CD4-positive, alpha-beta T cell treated with Interleukin-2 at 100 ng/mL for 4 hours (primary cell): ENCODE measurements at regions not wholly inside any gene's neighbourhood (a gene's known extent, or its start where the extent isn't known, plus 50 kb on each side); places are given as distances from the start of the nearest gene placed in this dataset.

Experiments
- DNase-seq: peaks from one replicate; pipeline ENCODE4 v3.0.0-alpha.2; 2020; ENCODE audit warnings: low spot score

GRCh38 chr13:106433066-106433465 lies 102.4 kb downstream of the EFNB2 start:
- DNase-seq: no peak

- DNase-seq: no peak
Observed at GRCh38 chr13:106432636-106433035, 102.8 kb downstream of the EFNB2 start.

GRCh38 chr13:106426909-106427308 lies 108.6 kb downstream of the EFNB2 start:
- DNase-seq: no peak

GRCh38 chr13:106425661-106426060 lies 109.8 kb downstream of the EFNB2 start:
- DNase-seq: no peak

GRCh38 chr13:106424805-106425204 lies 110.7 kb downstream of the EFNB2 start:
- DNase-seq: no peak

- DNase-seq: no peak
Observed at GRCh38 chr13:106423530-106423929, 111.9 kb downstream of the EFNB2 start.

- no peak for DNase-seq
Observed at GRCh38 chr13:106418556-106418955, 116.9 kb downstream of the EFNB2 start.

GRCh38 chr13:106417467-106418110 lies 117.9 kb downstream of the EFNB2 start:
- no peak for DNase-seq

GRCh38 chr13:106416645-106417044 lies 118.8 kb downstream of the EFNB2 start:
- no peak for DNase-seq

GRCh38 chr13:106415971-106416370 lies 119.5 kb downstream of the EFNB2 start:
- no peak for DNase-seq

GRCh38 chr13:106415442-106415841 lies 120.0 kb downstream of the EFNB2 start:
- DNase-seq: no peak

- no peak for DNase-seq
Observed at GRCh38 chr13:106407338-106407737, 128.1 kb downstream of the EFNB2 start.

- no peak for DNase-seq
Observed at GRCh38 chr13:106405731-106406130, 129.7 kb downstream of the EFNB2 start.

- DNase-seq: no peak
Observed at GRCh38 chr13:106403280-106403679, 132.2 kb downstream of the EFNB2 start.

- no peak for DNase-seq
Observed at GRCh38 chr13:106402866-106403265, 132.6 kb downstream of the EFNB2 start.

GRCh38 chr13:106401081-106401480 lies 134.4 kb downstream of the EFNB2 start:
- DNase-seq: no peak

- DNase-seq: no peak
Observed at GRCh38 chr13:106400289-106400688, 135.2 kb downstream of the EFNB2 start.

GRCh38 chr13:106398289-106398688 lies 137.2 kb downstream of the EFNB2 start:
- no peak for DNase-seq

- no peak for DNase-seq
Observed at GRCh38 chr13:106393776-106394175, 141.7 kb downstream of the EFNB2 start.

- no peak for DNase-seq
Observed at GRCh38 chr13:106391681-106392080, 143.8 kb downstream of the EFNB2 start.

- DNase-seq: no peak
Observed at GRCh38 chr13:106391271-106391670, 144.2 kb downstream of the EFNB2 start.

- DNase-seq: no peak
Observed at GRCh38 chr13:106390367-106390766, 145.1 kb downstream of the EFNB2 start.

- no peak for DNase-seq
Observed at GRCh38 chr13:106385654-106386053, 149.8 kb downstream of the EFNB2 start.

GRCh38 chr13:106384516-106384915 lies 150.9 kb downstream of the EFNB2 start:
- DNase-seq: no peak

GRCh38 chr13:106383791-106384190 lies 151.7 kb downstream of the EFNB2 start:
- no peak for DNase-seq
